ENCODE measurements at regions not wholly inside any gene's neighbourhood (a gene's known extent, or its start where the extent isn't known, plus 50 kb on each side); places are given as distances from the start of the nearest gene placed in this dataset.

DNA sequence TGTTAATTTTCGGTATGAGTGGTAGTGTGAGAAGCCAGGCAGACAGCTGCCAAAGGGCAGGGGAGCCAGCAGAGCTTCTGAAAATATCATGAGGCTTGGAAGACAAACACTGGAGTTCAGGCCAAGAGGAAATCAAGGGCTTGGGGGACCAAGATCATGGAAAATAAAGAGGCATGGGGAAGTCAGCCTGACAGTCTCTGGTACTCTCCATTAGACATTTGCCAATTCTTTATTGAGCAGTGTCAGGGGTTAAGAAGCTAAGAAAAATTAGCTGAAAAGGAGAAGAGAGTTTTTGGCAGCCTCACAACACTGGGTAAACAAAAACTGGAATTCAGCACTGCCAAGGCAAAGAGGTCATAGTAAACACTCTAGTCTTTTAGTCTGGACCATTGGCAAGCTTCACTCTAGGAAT is 612.7 kb downstream of the EPHA4 start:
- whole genome bisulfite sequencing (ENCODE audit: extremely low coverage, insufficient read length, low lambda C conversion rate), result no CpG with 5 or more reads among the region's 1 CpG
- no peak overlapping the region for H2BK120ac ChIP-seq (ENCODE audit: low read depth, low read length, poor library complexity, severe bottlenecking)
- H3K9me3 ChIP-seq (ENCODE audit: control insufficient read depth, low read depth, low read length), result no peaks in the 10 kb centered on the region
- H3K14ac ChIP-seq (ENCODE audit: insufficient read depth, low read length), result no peak overlapping the region
- no peak overlapping the region for H2AFZ ChIP-seq (ENCODE audit: low read length)
- no peak for DNase-seq
- H3K27me3 ChIP-seq (ENCODE audit: insufficient read depth, low read length), result no peaks in the 10 kb centered on the region
- no peak overlapping the region for H3K4ac ChIP-seq (ENCODE audit: low read depth, low read length)
- H2BK5ac ChIP-seq (ENCODE audit: insufficient read length, low read length), result no peak overlapping the region
- no peaks in the 10 kb centered on the region for H3K79me2 ChIP-seq (ENCODE audit: insufficient read depth, low read length)
- no peak overlapping the region for H3K18ac ChIP-seq (ENCODE audit: insufficient read length, low read depth, low read length)
- H3K23ac ChIP-seq (ENCODE audit: insufficient read length, low read depth, low read length), result no peak overlapping the region
- H4K20me1 ChIP-seq (ENCODE audit: control insufficient read depth, insufficient read depth, insufficient read length), result no peaks in the 10 kb centered on the region
- no peaks in the 10 kb centered on the region for H3K27me3 Mint-ChIP-seq (ENCODE audit: low read depth)
- no peak overlapping the region for H2AK5ac ChIP-seq (ENCODE audit: insufficient read length, low read length)
- H3T11ph ChIP-seq (ENCODE audit: low read length), result no peak overlapping the region
- no peak overlapping the region for H2BK15ac ChIP-seq (ENCODE audit: low read depth, low read length)
- no peak overlapping the region for H2BK20ac ChIP-seq (ENCODE audit: low read depth, low read length, poor library complexity, severe bottlenecking)
- H3K36me3 Mint-ChIP-seq (ENCODE audit: insufficient read depth in 1 of 3, low read depth in 3 of 3), result no peaks in the 10 kb centered on the region; a peak in 1 of 7 replicates
- H4K91ac ChIP-seq (ENCODE audit: insufficient read length, low read depth, low read length), result no peak overlapping the region
- H4K8ac ChIP-seq (replicated peaks; ENCODE audit: insufficient read length, low read depth, low read length), result no peak overlapping the region
- no peak overlapping the region for H3K27ac ChIP-seq (ENCODE audit: insufficient read length, low read depth, low read length)
- H3K56ac ChIP-seq (ENCODE audit: insufficient read length, low read depth, low read length), result no peak overlapping the region
- no peak overlapping the region for H3K27ac Mint-ChIP-seq
- H3K23me2 ChIP-seq (ENCODE audit: insufficient read length, low read depth, low read length, poor library complexity, severe bottlenecking), result no peaks in the 10 kb centered on the region
- H2BK12ac ChIP-seq (ENCODE audit: insufficient read length, low read depth, low read length), result no peak overlapping the region
- H3K9ac ChIP-seq (ENCODE audit: extremely low read depth, insufficient read length, low read length), result no peak overlapping the region
- H3K4me3 Mint-ChIP-seq, result no peak overlapping the region
- H3K4me1 Mint-ChIP-seq, result peaks cover 5 to 7% of the 10 kb centered on the region in 2 experiments
- no peak overlapping the region for H3K4me2 ChIP-seq (ENCODE audit: insufficient read depth, insufficient read length, low read length)
- H4K5ac ChIP-seq (ENCODE audit: insufficient read length, low read depth, low read length), result no peak overlapping the region
- no peaks in the 10 kb centered on the region for H3K4me1 ChIP-seq (ENCODE audit: insufficient read depth, low read length)
- H3K79me1 ChIP-seq (ENCODE audit: insufficient read depth, low read depth, low read length, poor library complexity, severe bottlenecking), result no peaks in the 10 kb centered on the region
- TF ChIP-seq, protein P1, sequence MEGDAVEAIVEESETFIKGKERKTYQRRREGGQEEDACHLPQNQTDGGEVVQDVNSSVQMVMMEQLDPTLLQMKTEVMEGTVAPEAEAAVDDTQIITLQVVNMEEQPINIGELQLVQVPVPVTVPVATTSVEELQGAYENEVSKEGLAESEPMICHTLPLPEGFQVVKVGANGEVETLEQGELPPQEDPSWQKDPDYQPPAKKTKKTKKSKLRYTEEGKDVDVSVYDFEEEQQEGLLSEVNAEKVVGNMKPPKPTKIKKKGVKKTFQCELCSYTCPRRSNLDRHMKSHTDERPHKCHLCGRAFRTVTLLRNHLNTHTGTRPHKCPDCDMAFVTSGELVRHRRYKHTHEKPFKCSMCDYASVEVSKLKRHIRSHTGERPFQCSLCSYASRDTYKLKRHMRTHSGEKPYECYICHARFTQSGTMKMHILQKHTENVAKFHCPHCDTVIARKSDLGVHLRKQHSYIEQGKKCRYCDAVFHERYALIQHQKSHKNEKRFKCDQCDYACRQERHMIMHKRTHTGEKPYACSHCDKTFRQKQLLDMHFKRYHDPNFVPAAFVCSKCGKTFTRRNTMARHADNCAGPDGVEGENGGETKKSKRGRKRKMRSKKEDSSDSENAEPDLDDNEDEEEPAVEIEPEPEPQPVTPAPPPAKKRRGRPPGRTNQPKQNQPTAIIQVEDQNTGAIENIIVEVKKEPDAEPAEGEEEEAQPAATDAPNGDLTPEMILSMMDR (conservative IDR thresholded peaks at IDR 0.05), result no peak
- no peaks in the 10 kb centered on the region for H3K9me3 Mint-ChIP-seq
